Stimulated activated CD4-positive, alpha-beta T cell treated with anti-CD3 and anti-CD28 coated beads, TNF-alpha, amount 100 ng/mL, for 24 hours (primary cell): ENCODE measurements at regions not wholly inside any gene's neighbourhood (a gene's known extent, or its start where the extent isn't known, plus 50 kb on each side); places are given as distances from the start of the nearest gene placed in this dataset.
A peak's percentile ranks its signal among the peaks of the same experiment; 100 is the strongest.
"Not testable (repeated sequence)": the region's sequence is repeated elsewhere in the genome, so short reads cannot be mapped to it uniquely, and the experiment has no call there.

ENCODE experiments used
- DNase-seq, 3 experiments: peaks; one replicate each; pipeline ENCODE4 v3.0.0-alpha.2; 2020; ENCODE audit warnings: low read depth in 3 of 3

GRCh38 chr6:68575765-68576439, 59.2 kb upstream of the ADGRB3 start:
- no peak for DNase-seq

GRCh38 chr6:68572975-68573374, 62.1 kb upstream of the ADGRB3 start:
- no peak for DNase-seq

- DNase-seq: peak in 1 of 3 experiments; percentile 2
Measured at GRCh38 chr6:68572525-68572924, 62.6 kb upstream of the ADGRB3 start.

- DNase-seq: no peak
Measured at GRCh38 chr6:68559716-68560115, 75.4 kb upstream of the ADGRB3 start.

- no peak for DNase-seq
Measured at GRCh38 chr6:68559070-68559469, 76.0 kb upstream of the ADGRB3 start.

GRCh38 chr6:68546620-68547019, 88.5 kb upstream of the ADGRB3 start:
- DNase-seq: no peak

- DNase-seq: no peak
Measured at GRCh38 chr6:68544450-68544849, 90.6 kb upstream of the ADGRB3 start.

GRCh38 chr6:68533339-68533795, 101.7 kb upstream of the ADGRB3 start:
- no peak for DNase-seq

GRCh38 chr6:68527691-68528090, 107.4 kb upstream of the ADGRB3 start:
- DNase-seq: no peak

- no peak for DNase-seq
Measured at GRCh38 chr6:68506911-68507310, 128.2 kb upstream of the ADGRB3 start.

GRCh38 chr6:68502946-68503345, 132.1 kb upstream of the ADGRB3 start:
- DNase-seq: no peak

- no peak for DNase-seq
Measured at GRCh38 chr6:68497927-68498326, 137.2 kb upstream of the ADGRB3 start.

GRCh38 chr6:68494880-68495279, 140.2 kb upstream of the ADGRB3 start:
- DNase-seq: not testable (repeated sequence)

GRCh38 chr6:68476611-68477010, 158.5 kb upstream of the ADGRB3 start:
- DNase-seq: no peak

- no peak for DNase-seq
Measured at GRCh38 chr6:68473433-68474210, 161.5 kb upstream of the ADGRB3 start.

GRCh38 chr6:68468244-68468884, 166.7 kb upstream of the ADGRB3 start:
- DNase-seq: no peak

GRCh38 chr6:68458447-68458846, 176.6 kb upstream of the ADGRB3 start:
- DNase-seq: no peak

GRCh38 chr6:68447112-68447511, 188.0 kb upstream of the ADGRB3 start:
- no peak for DNase-seq

- no peak for DNase-seq
Measured at GRCh38 chr6:68445926-68446325, 189.2 kb upstream of the ADGRB3 start.

- DNase-seq: no peak
Measured at GRCh38 chr6:68443704-68444103, 191.4 kb upstream of the ADGRB3 start.

- no peak for DNase-seq
Measured at GRCh38 chr6:68427630-68428029, 207.5 kb upstream of the ADGRB3 start.

- no peak for DNase-seq
Measured at GRCh38 chr6:68410021-68410420, 225.1 kb upstream of the ADGRB3 start.

- DNase-seq: no peak
Measured at GRCh38 chr6:68400396-68400795, 234.7 kb upstream of the ADGRB3 start.
